C4-2B (cell line): ENCODE measurements at regions not wholly inside any gene's neighbourhood (a gene's known extent, or its start where the extent isn't known, plus 50 kb on each side); places are given as distances from the start of the nearest gene placed in this dataset.
"Not testable (repeated sequence)": the region's sequence is repeated elsewhere in the genome, so short reads cannot be mapped to it uniquely, and the experiment has no call there.

Experiments used
- H3K27ac ChIP-seq: fragments of 450-650 bp; 2 replicates; pipeline ENCODE4 v1.5.1; 2017
- CTCF ChIP-seq: fragments of 450-650 bp; conservative IDR thresholded peaks from 2 replicates; pipeline ENCODE4 v1.5.1; 2017; ENCODE audit warnings: mild to moderate bottlenecking
- ZFX ChIP-seq: fragments of 450-650 bp; IDR thresholded peaks from 2 replicates; pipeline ENCODE4 v1.6.1; 2017

DNA sequence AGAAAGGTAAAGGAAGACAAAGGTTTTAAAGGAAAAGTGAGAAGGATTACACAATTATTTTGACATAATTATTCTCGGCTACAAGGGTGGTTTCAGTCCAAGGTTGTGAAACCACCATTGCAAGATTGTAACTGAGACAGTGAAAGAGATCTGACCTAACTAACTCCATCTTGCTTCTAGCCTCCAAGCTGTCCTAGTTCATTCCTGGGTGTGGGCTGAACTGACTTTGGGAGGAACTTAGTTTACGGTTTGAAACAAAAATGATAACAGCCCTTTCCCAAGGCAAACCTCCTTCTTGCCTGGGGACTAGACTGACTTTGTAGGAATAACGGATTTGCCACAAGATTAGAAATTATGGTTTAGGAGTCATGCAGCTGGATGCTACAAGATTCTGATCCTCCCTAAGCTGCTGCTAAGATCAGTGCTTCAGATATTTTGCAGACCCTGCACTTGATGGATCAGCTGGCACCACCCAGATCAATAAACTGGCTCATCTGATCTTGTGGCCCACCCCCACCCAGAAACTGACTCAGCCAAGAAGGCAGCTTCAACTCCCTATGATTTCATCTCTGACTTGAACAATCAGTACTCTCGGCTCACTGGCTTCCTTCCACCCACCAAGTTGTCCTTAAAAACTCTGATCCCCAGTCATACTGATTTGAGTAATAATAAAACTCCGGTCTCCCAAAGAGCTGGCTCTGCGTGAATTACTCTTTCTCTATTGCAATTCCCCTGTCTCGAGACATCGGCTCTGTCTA lies 57.7 kb upstream of the AADACL2 start:
- TF ChIP-seq ZFX (no peak), CTCF (no peak)
- no peak overlapping the region for H3K27ac ChIP-seq

- no peak for TF ChIP-seq ZFX
- TF ChIP-seq CTCF: no peak
- no peak overlapping the region for H3K27ac ChIP-seq
Measured at GRCh38 chr3:151673974-151674373, 59.8 kb upstream of the AADACL2 start.

DNA sequence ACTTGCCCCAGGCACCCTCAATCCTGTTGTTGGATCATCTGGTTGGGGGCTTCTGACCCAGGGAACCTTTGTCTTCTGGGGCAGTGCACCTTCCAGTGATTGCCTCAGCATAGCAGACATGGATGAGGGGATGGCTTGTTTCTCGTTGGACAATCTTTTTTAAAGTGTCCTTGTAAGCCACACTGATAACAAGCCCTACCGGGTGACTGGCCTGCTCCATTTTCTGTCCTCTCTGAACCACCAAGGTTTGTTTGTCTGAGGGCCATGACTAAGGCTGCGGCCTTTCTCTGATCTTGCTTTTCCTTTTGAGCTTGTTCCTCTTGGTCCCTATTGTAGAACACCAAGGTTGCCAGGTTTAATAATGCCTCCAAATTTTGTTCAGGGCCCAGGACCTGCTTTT lies 66.0 kb upstream of the AADACL2 start:
- not testable (repeated sequence) for H3K27ac ChIP-seq

- no peak overlapping the region for H3K27ac ChIP-seq
- TF ChIP-seq ZFX: no peak
- TF ChIP-seq CTCF: peak; percentile 46
Measured at GRCh38 chr3:151660885-151661284, 72.8 kb upstream of the AADACL2 start.

GRCh38 chr3:151644986-151645385 lies 88.7 kb upstream of the AADACL2 start:
- TF ChIP-seq CTCF (no peak), ZFX (no peak)
- no peak overlapping the region for H3K27ac ChIP-seq

DNA sequence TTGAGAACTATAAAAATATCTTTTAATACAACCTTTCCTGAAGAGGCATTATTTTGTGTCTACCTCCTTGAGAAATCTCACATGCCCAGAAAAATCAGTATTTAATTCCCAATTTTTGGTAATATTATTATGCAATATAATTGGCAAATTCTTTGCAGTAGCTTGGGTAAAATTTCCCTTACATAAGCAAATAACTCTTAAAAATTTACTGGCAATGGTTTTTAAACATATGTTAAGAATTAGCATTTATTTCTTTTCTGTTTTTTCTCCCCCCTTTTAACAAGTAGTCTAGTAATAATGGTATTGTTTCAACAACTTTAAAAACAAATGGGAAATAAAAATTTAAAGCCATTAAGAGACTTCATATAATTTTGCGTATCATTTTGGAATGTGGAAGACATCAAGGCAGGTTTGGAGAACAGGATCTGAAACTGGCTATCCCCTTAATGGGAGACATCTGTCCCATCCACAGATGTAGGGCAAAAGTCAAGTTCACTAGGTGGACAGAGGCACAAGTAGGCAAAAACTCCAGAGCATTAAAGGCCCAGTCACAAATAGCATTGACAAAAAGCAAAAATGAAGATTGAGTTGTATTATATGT lies 89.6 kb upstream of the AADACL2 start:
- no peak for TF ChIP-seq ZFX
- no peak for TF ChIP-seq CTCF
- no peak overlapping the region for H3K27ac ChIP-seq

GRCh38 chr3:151639418-151639740 lies 94.3 kb upstream of the AADACL2 start:
- no peak overlapping the region for H3K27ac ChIP-seq
- TF ChIP-seq ZFX (no peak), CTCF (no peak)
